Panc1 (cell line): ENCODE measurements at regions not wholly inside any gene's neighbourhood (a gene's known extent, or its start where the extent isn't known, plus 50 kb on each side); places are given as distances from the start of the nearest gene placed in this dataset.

Experiments used
- ATAC-seq: fragments of 200-7000 bp; cut with Tn5 transposase; 2 replicates; pipeline ENCODE4 v1.9.1; 2020; ENCODE audit warnings: mild to moderate bottlenecking, moderate library complexity
- BruUV-seq: library from RNA; stranded (reverse); fragments of 400-500 nt; replicated peaks from 2 replicates; lab custom pipeline; 2021; lab: Mats Ljungman, UMichigan
- CTCF ChIA-PET: fragments of 300-600 bp; sonication (Branson Sonifier 250); formaldehyde crosslinking; loops from one replicate; lab custom pipeline; 2022; ENCODE audit warnings: antibody characterized with exemption; lab: Charles Lee
- POLR2A ChIA-PET: fragments of 300-600 bp; sonication (Branson Sonifier 250); formaldehyde crosslinking; loops from one replicate; lab custom pipeline; 2022; ENCODE audit warnings: antibody characterized with exemption; lab: Charles Lee
- DNase-seq: peaks from one replicate; pipeline ENCODE4 v3.0.0-alpha.2; 2010; ENCODE audit warnings: low read depth, low spot score
- H3K27ac ChIP-seq: 2 replicates; pipeline ENCODE4 v1.5.1; 2011; ENCODE audit warnings: mild to moderate bottlenecking, low read length, inconsistent platforms
- H3K27me3 ChIP-seq: fragments of 200-500 bp; sonication (Bioruptor generic); 2 replicates; pipeline ENCODE4 v1.6.0; 2014; ENCODE audit warnings: low read length, inconsistent platforms; ENCODE audit not compliant: control insufficient read depth, insufficient read depth
- H3K36me3 ChIP-seq: fragments of 200-500 bp; sonication (Bioruptor generic); 2 replicates; pipeline ENCODE4 v1.5.1; 2014; ENCODE audit warnings: inconsistent platforms, mild to moderate bottlenecking, low read length, moderate library complexity; ENCODE audit not compliant: control insufficient read depth, insufficient read depth
- H3K4me1 ChIP-seq: 2 replicates; pipeline ENCODE4 v1.5.1; 2011; ENCODE audit warnings: inconsistent platforms, mild to moderate bottlenecking, low read length, moderate library complexity; ENCODE audit not compliant: control insufficient read depth, insufficient read depth
- H3K4me3 ChIP-seq, 2 experiments: 2 replicates each; pipeline ENCODE4 v1.5.1; 2011 to 2012; ENCODE audit warnings: low read depth in 2 of 2, low read length in 2 of 2, mild to moderate bottlenecking in 2 of 2, inconsistent platforms in 1 of 2, moderate library complexity in 1 of 2
- H3K9me3 ChIP-seq: fragments of 200-500 bp; sonication (Bioruptor generic); 2 replicates; pipeline ENCODE4 v1.5.1; 2014; ENCODE audit warnings: low read depth, mild to moderate bottlenecking, inconsistent platforms, low read length, moderate library complexity; ENCODE audit not compliant: control insufficient read depth, insufficient read depth
- POLR2AphosphoS5 ChIP-seq: IDR thresholded peaks from 2 replicates; pipeline ENCODE4 v1.6.1; 2012; ENCODE audit warnings: mild to moderate bottlenecking, low read depth, low read length, moderate library complexity
- SIN3A ChIP-seq: IDR thresholded peaks from 2 replicates; pipeline ENCODE4 v1.6.1; 2012; ENCODE audit warnings: low read depth, mild to moderate bottlenecking, low read length, moderate library complexity, borderline replicate concordance; ENCODE audit not compliant: insufficient read depth
- TCF7L2 ChIP-seq: IDR thresholded peaks from 2 replicates; pipeline ENCODE4 v1.6.1; 2011; ENCODE audit warnings: mild to moderate bottlenecking, low read depth, low read length, inconsistent platforms
- in situ Hi-C: cut with HindIII; loops from 2 replicates; pipeline ENCODE4 v1.10.0; 2016; ENCODE audit warnings: low sequenced_read_pairs, low pct_unique_long_range_greater_than_20kb
- intact Hi-C: fragments of 100-400 bp; cut with micrococcal nuclease; formaldehyde crosslinking; loops from one replicate; pipeline ENCODE4 v1.10.0; 2022; ENCODE audit not compliant: unreplicated experiment
- TF ChIP-seq, protein P1 (sequence below): fragments of 450-650 bp; IDR thresholded peaks from 2 replicates; pipeline ENCODE4 v1.5.1; 2017; ENCODE audit warnings: mild to moderate bottlenecking
- TF ChIP-seq, protein P2 (sequence below), 2 experiments: IDR thresholded peaks; 2 replicates each; pipeline ENCODE4 v1.6.1; 2011 to 2012; ENCODE audit warnings: low read depth in 2 of 2, control low read depth in 1 of 2, low read length in 1 of 2, mild to moderate bottlenecking in 1 of 2, moderate library complexity in 1 of 2; ENCODE audit not compliant: insufficient read depth in 1 of 2

GRCh38 chr22:25402501-25403283 is 161.8 kb upstream of the GRK3 start:
- H3K4me1 ChIP-seq = peaks cover 48% of the 10 kb centered on the region
- CTCF ChIA-PET = no interaction called here
- intact Hi-C loops = no loop called here

DNA sequence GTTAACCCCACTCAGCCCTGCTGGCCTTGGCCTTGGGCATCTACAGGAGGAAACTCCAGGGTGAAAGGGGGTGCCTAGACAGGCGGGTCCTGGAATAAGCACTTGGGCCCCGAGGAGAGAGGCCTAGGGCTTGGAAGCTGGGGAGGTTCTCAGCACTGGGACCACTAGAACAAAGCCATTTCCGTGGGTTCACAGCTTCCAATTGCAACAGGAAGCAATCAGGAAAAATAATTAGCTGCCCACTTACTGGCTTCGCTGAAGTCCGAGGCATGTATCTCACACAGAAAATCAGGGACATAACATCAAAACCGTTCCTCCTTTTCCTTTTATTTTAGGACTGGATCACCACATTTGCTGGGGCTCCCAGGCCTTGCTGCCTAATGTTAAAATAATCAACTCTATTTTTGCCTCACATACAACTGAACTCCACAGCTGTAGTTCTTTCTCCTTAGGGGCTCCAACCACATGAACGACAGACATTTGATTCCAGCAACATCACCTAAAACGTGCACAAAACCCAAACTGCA is 161.1 kb upstream of the GRK3 start:
- no peaks in the 10 kb centered on the region for H3K9me3 ChIP-seq
- peaks cover 42% of the 10 kb centered on the region for H3K4me1 ChIP-seq
- ATAC-seq (no peak), DNase-seq (no peak)
- CTCF ChIA-PET = no interaction called here
- BruUV-seq = TSS peak; percentile 80
- peak overlapping the region; percentile 94 for H3K27ac ChIP-seq
- no peaks in the 10 kb centered on the region for H3K36me3 ChIP-seq
- POLR2A ChIA-PET = no interaction called here
- TF ChIP-seq TCF7L2 (no peak), SIN3A (no peak), POLR2AphosphoS5 (no peak)
- TF ChIP-seq, protein P1, sequence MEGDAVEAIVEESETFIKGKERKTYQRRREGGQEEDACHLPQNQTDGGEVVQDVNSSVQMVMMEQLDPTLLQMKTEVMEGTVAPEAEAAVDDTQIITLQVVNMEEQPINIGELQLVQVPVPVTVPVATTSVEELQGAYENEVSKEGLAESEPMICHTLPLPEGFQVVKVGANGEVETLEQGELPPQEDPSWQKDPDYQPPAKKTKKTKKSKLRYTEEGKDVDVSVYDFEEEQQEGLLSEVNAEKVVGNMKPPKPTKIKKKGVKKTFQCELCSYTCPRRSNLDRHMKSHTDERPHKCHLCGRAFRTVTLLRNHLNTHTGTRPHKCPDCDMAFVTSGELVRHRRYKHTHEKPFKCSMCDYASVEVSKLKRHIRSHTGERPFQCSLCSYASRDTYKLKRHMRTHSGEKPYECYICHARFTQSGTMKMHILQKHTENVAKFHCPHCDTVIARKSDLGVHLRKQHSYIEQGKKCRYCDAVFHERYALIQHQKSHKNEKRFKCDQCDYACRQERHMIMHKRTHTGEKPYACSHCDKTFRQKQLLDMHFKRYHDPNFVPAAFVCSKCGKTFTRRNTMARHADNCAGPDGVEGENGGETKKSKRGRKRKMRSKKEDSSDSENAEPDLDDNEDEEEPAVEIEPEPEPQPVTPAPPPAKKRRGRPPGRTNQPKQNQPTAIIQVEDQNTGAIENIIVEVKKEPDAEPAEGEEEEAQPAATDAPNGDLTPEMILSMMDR = no peak
- TF ChIP-seq, protein P2, sequence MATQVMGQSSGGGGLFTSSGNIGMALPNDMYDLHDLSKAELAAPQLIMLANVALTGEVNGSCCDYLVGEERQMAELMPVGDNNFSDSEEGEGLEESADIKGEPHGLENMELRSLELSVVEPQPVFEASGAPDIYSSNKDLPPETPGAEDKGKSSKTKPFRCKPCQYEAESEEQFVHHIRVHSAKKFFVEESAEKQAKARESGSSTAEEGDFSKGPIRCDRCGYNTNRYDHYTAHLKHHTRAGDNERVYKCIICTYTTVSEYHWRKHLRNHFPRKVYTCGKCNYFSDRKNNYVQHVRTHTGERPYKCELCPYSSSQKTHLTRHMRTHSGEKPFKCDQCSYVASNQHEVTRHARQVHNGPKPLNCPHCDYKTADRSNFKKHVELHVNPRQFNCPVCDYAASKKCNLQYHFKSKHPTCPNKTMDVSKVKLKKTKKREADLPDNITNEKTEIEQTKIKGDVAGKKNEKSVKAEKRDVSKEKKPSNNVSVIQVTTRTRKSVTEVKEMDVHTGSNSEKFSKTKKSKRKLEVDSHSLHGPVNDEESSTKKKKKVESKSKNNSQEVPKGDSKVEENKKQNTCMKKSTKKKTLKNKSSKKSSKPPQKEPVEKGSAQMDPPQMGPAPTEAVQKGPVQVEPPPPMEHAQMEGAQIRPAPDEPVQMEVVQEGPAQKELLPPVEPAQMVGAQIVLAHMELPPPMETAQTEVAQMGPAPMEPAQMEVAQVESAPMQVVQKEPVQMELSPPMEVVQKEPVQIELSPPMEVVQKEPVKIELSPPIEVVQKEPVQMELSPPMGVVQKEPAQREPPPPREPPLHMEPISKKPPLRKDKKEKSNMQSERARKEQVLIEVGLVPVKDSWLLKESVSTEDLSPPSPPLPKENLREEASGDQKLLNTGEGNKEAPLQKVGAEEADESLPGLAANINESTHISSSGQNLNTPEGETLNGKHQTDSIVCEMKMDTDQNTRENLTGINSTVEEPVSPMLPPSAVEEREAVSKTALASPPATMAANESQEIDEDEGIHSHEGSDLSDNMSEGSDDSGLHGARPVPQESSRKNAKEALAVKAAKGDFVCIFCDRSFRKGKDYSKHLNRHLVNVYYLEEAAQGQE (IDR thresholded peaks at IDR 0.05; ENCODE audit: insufficient read depth in 1 of 2, low read depth in 2 of 2, low read length in 1 of 2) = no peak
- peak overlapping the region; percentile 65 to 84 for H3K4me3 ChIP-seq
- no peaks in the 10 kb centered on the region for H3K27me3 ChIP-seq
- intact Hi-C loops (no loop called here), in situ Hi-C loops (no loop called here)

More at GRCh38 chr22:25402501-25403283, 161.8 kb upstream of the GRK3 start:
- H3K27ac ChIP-seq = peak overlapping the region; percentile 94
- no TSS peak for BruUV-seq
- ATAC-seq (peak; percentile 17), DNase-seq (no peak)
- no peak for TF ChIP-seq SIN3A
- TF ChIP-seq, protein P2 (IDR thresholded peaks at IDR 0.05; ENCODE audit: insufficient read depth in 1 of 2, low read depth in 2 of 2, low read length in 1 of 2) = peak; percentile 61 to 79
- TF ChIP-seq POLR2AphosphoS5 = no peak
- TF ChIP-seq, protein P1 = no peak
- H3K36me3 ChIP-seq = no peaks in the 10 kb centered on the region
- H3K9me3 ChIP-seq = no peaks in the 10 kb centered on the region
- POLR2A ChIA-PET = interaction anchor here (0.5 kb wide), 1 partner anchor 34 kb away, joined by 15 read pairs; no protein-coding TSS in a partner anchor
- in situ Hi-C loops = no loop called here
- H3K4me3 ChIP-seq = peak overlapping the region; percentile 65 to 84
- H3K27me3 ChIP-seq = no peaks in the 10 kb centered on the region
